RWPE2 (cell line): ENCODE measurements at regions not wholly inside any gene's neighbourhood (a gene's known extent, or its start where the extent isn't known, plus 50 kb on each side); places are given as distances from the start of the nearest gene placed in this dataset.
"Not testable (repeated sequence)": the region's sequence is repeated elsewhere in the genome, so short reads cannot be mapped to it uniquely, and the experiment has no call there.

Source experiments
- ATAC-seq: fragments of 200-7000 bp; cut with Tn5 transposase; 3 replicates; pipeline ENCODE4 v1.9.1; 2021; ENCODE audit warnings: low read depth
- DNase-seq: peaks from one replicate; pipeline ENCODE4 v3.0.0-alpha.2; 2020; ENCODE audit warnings: low spot score
- H3K27ac ChIP-seq: fragments of 450-650 bp; 2 replicates; pipeline ENCODE4 v1.5.1; 2017; ENCODE audit warnings: mild to moderate bottlenecking; ENCODE audit not compliant: poor library complexity, severe bottlenecking
- H3K27me3 ChIP-seq: fragments of 250-450 bp; sonication (Bioruptor Pico); 2 replicates; pipeline ENCODE4 v1.5.1; 2021; ENCODE audit warnings: mild to moderate bottlenecking, moderate library complexity; ENCODE audit not compliant: insufficient read depth, poor library complexity, severe bottlenecking
- H3K36me3 ChIP-seq: fragments of 250-450 bp; sonication (Bioruptor Pico); 2 replicates; pipeline ENCODE4 v1.5.1; 2020; ENCODE audit warnings: low read depth, mild to moderate bottlenecking, moderate library complexity
- H3K4me1 ChIP-seq: fragments of 250-450 bp; sonication (Bioruptor Pico); 2 replicates; pipeline ENCODE4 v1.5.1; 2021; ENCODE audit warnings: mild to moderate bottlenecking, moderate library complexity; ENCODE audit not compliant: insufficient read depth, poor library complexity, severe bottlenecking
- H3K4me3 ChIP-seq: fragments of 250-450 bp; sonication (Bioruptor Pico); 2 replicates; pipeline ENCODE4 v1.5.1; 2021; ENCODE audit warnings: mild to moderate bottlenecking, moderate library complexity; ENCODE audit not compliant: severe bottlenecking
- H3K9me3 ChIP-seq: fragments of 250-450 bp; sonication (Bioruptor Pico); 2 replicates; pipeline ENCODE4 v1.5.1; 2021; ENCODE audit warnings: mild to moderate bottlenecking, moderate library complexity; ENCODE audit not compliant: severe bottlenecking
- CTCF ChIP-seq: fragments of 450-650 bp; IDR thresholded peaks from one replicate; pipeline ENCODE4 v1.5.1; 2017; ENCODE audit warnings: mild to moderate bottlenecking, moderate library complexity; ENCODE audit not compliant: poor library complexity, severe bottlenecking

- no peaks in the 10 kb centered on the region for H3K9me3 ChIP-seq
- no peak for TF ChIP-seq CTCF
- no peaks in the 10 kb centered on the region for H3K4me1 ChIP-seq
- DNase-seq (no peak), ATAC-seq (no peak)
- H3K27me3 ChIP-seq: no peaks in the 10 kb centered on the region
- H3K27ac ChIP-seq: no peak overlapping the region
- H3K36me3 ChIP-seq: no peaks in the 10 kb centered on the region
- no peak overlapping the region for H3K4me3 ChIP-seq
Observed at GRCh38 chr6:121596441-121596840, 161.0 kb downstream of the GJA1 start.

DNA sequence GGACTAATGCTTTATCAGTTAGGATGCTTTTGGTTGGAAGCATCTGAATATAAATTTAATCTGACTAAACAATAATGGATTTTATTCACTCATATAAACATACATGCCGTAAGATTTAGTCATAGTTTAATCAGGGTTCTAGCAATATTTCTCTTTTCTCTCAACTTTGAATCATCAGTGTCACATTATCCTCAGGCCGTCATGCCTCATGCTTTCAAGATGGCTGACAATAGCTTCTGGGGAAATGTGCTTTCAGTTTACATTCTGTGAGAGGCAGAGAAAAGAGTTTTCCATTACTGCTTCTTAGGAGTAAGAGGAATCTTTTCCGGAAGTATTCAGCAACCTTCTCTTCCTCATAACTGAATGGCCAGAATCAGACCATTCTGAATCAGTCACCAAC is 162.2 kb downstream of the GJA1 start:
- no peak overlapping the region for H3K27ac ChIP-seq
- no peak overlapping the region for H3K4me3 ChIP-seq
- H3K36me3 ChIP-seq: no peaks in the 10 kb centered on the region
- ATAC-seq (peak; percentile 35; the same call in 1 of the 3 replicates), DNase-seq (no peak)
- no peaks in the 10 kb centered on the region for H3K4me1 ChIP-seq
- no peaks in the 10 kb centered on the region for H3K27me3 ChIP-seq
- H3K9me3 ChIP-seq: no peaks in the 10 kb centered on the region
- TF ChIP-seq CTCF: no peak

DNA sequence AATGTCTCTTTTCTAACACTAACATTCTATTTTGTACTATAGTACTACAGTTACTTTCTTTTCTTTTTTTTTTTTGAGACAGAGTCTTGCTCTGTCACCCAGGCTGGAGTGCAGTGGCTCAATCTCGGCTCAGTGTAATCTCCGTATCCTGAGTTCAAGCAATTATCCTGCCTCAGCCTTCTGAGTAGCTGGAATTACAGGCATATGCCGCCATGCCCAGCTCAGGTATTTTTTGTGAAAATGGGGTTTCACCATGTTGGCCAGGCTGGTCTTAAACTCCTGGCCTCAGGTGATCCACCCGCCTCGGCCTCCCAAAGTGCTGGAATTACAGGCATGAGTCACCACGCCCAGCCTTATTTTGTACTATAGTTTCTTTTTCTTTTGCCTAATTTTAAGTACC is 163.9 kb downstream of the GJA1 start:
- not testable (repeated sequence) for H3K4me3 ChIP-seq, H3K27me3 ChIP-seq, DNase-seq, ATAC-seq, H3K4me1 ChIP-seq, H3K36me3 ChIP-seq, H3K9me3 ChIP-seq, H3K27ac ChIP-seq

DNA sequence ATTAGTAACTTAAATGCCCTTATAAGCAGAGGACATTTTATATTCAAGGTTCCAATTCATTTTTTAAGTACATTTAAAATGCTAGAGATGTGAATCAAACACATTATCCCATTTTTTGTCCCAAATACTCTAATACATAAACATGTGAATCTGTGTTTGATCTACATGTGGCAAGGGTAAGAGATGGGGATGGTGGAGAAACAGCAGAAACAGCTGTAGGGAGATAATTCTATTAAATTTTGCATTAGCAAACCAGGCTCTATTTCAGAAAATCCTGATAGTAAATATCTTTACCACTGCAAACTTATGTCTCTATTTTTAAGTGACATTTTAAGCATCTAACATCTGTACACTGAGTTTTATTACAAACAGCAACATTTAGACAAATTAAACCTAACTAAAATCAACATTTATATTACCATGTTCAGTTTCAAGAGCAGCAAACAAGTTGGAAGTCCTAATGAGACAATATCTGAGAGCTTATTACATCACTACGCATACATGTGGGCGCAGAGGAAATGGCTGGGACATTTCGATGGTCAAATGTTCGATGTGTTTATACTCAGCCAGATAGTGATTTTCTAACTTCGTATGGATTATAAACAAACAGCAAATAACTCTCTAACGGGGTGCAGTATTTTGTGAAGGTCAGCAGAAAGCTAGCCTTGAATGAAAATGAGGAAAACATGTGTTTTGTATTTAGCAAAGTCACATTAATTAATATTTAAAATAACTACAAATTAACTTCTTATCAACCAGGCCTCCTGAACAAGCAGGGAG is 165.1 kb downstream of the GJA1 start:
- Histone ChIP-seq H3K9me3 (no peaks in the 10 kb centered on the region), H3K27me3 (no peaks in the 10 kb centered on the region), H3K4me3 (no peak overlapping the region), H3K4me1 (no peaks in the 10 kb centered on the region), H3K27ac (no peak overlapping the region), H3K36me3 (no peaks in the 10 kb centered on the region)
- no peak for ATAC-seq
- DNase-seq: no peak
- no peak for TF ChIP-seq CTCF

DNA sequence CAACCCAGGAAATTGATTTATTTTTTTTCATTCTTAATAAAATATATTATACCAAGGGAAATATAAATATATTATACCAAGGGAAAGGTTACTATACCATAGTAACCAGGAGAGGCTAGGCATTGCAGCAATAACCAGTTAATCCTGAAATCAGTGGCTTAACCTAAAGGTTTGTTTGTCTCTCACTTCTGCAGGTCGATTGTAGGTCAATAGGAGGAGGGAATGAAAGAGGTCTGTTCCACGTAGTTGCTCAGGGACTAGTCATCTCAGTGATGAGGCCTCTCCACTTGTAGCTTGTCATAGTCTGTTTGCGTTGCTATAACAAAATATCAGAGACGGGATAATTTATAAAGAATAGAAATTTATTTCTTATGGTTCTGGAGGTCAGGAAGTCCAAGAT is 168.0 kb downstream of the GJA1 start:
- Histone ChIP-seq H3K9me3 (no peaks in the 10 kb centered on the region), H3K27ac (no peak overlapping the region), H3K36me3 (no peaks in the 10 kb centered on the region), H3K4me1 (peaks cover 2% of the 10 kb centered on the region), H3K4me3 (no peak overlapping the region), H3K27me3 (no peaks in the 10 kb centered on the region)
- no peak for DNase-seq
- no peak for TF ChIP-seq CTCF
- 0 out of 3 replicates have a peak, but pooled peaks have one; percentile 19 for ATAC-seq
